SK-N-SH (cell line): ENCODE measurements at regions not wholly inside any gene's neighbourhood (a gene's known extent, or its start where the extent isn't known, plus 50 kb on each side); places are given as distances from the start of the nearest gene placed in this dataset.
"Not testable (repeated sequence)": the region's sequence is repeated elsewhere in the genome, so short reads cannot be mapped to it uniquely, and the experiment has no call there.

Experiments
- CTCF ChIA-PET: fragments of 300-600, 350-600 bp; formaldehyde crosslinking; extraction: SDS; loops from one replicate; lab custom pipeline; 2021; lab: Yijun Ruan, JAX
- POLR2A ChIA-PET: fragments of 350-600 bp; sonication (Branson Sonifier 250); formaldehyde crosslinking; extraction: SDS; loops from one replicate; lab custom pipeline; 2020; ENCODE audit warnings: antibody characterized with exemption, inconsistent platforms; lab: Yijun Ruan, JAX
- DNase-seq: peaks from one replicate; pipeline ENCODE4 v3.0.0; 2012
- H2AFZ ChIP-seq: fragments of 200-600 bp; sonication (generic); 2 replicates; pipeline ENCODE4 v1.8.1; 2016; ENCODE audit warnings: antibody characterized with exemption, mild to moderate bottlenecking, low read depth
- H3F3A ChIP-seq: fragments of 200-600 bp; sonication (generic); replicated peaks from 2 replicates; pipeline ENCODE3; 2016; ENCODE audit warnings: antibody characterized with exemption, mild to moderate bottlenecking; ENCODE audit not compliant: insufficient read depth
- H3K27ac ChIP-seq, 2 experiments: fragments of 200-500 bp in 1 of 2; fragments of 200-600 bp in 1 of 2; sonication (Bioruptor generic) in 1 of 2; sonication (generic), shearing (Covaris generic) in 1 of 2; 2 replicates each; pipeline versions ENCODE4 v1.5.1 to v1.6.1; 2014 to 2016; ENCODE audit warnings: low read depth in 2 of 2, inconsistent platforms in 1 of 2, low read length in 1 of 2, mild to moderate bottlenecking in 1 of 2, mixed read lengths in 1 of 2
- H3K27me3 ChIP-seq: fragments of 200-600 bp; sonication (generic), shearing (Covaris generic); 2 replicates; pipeline ENCODE4 v1.6.1; 2016; ENCODE audit warnings: mixed run types; ENCODE audit not compliant: insufficient read depth
- H3K36me3 ChIP-seq, 2 experiments: fragments of 200-500 bp in 1 of 2; fragments of 200-600 bp in 1 of 2; sonication (Bioruptor generic) in 1 of 2; sonication (generic) in 1 of 2; replicated peaks in 1 of 2; 2 replicates each; pipeline versions ENCODE3 to v1.5.1; 2014 to 2016; ENCODE audit warnings: low read length in 1 of 2, mild to moderate bottlenecking in 1 of 2; ENCODE audit not compliant: insufficient read depth in 2 of 2, control insufficient read depth in 1 of 2
- H3K4me1 ChIP-seq, 2 experiments: fragments of 200-500 bp in 1 of 2; fragments of 200-600 bp in 1 of 2; sonication (Bioruptor generic) in 1 of 2; sonication (generic), shearing (Covaris generic) in 1 of 2; 2 replicates each; pipeline versions ENCODE4 v1.5.1 to v1.6.1; 2014 to 2016; ENCODE audit warnings: low read depth in 1 of 2, low read length in 1 of 2, mixed run types in 1 of 2; ENCODE audit not compliant: insufficient read depth in 2 of 2, control insufficient read depth in 1 of 2
- H3K4me2 ChIP-seq: fragments of 200-600 bp; sonication (generic), shearing (Covaris generic); 2 replicates; pipeline ENCODE4 v1.6.1; 2017; ENCODE audit warnings: mixed run types
- H3K4me3 ChIP-seq, 2 experiments: fragments of 200-500 bp in 1 of 2; fragments of 200-600 bp in 1 of 2; sonication (Bioruptor generic) in 1 of 2; sonication (generic), shearing (Covaris generic) in 1 of 2; 2 replicates each; pipeline versions ENCODE4 v1.5.1 to v1.8.1; 2014 to 2016; ENCODE audit warnings: low read depth in 2 of 2, inconsistent platforms in 1 of 2, low read length in 1 of 2, mild to moderate bottlenecking in 1 of 2, mixed read lengths in 1 of 2, moderate library complexity in 1 of 2
- H3K79me2 ChIP-seq: fragments of 200-600 bp; sonication (generic); 2 replicates; pipeline ENCODE4 v1.8.1; 2017; ENCODE audit warnings: mild to moderate bottlenecking; ENCODE audit not compliant: insufficient read depth
- H3K9ac ChIP-seq: fragments of 200-600 bp; sonication (generic); 2 replicates; pipeline ENCODE4 v1.6.1; 2017; ENCODE audit warnings: mixed run types
- H3K9me2 ChIP-seq: fragments of 200-600 bp; sonication (generic); 2 replicates; pipeline ENCODE4 v1.6.1; 2017; ENCODE audit warnings: mixed run types
- H3K9me3 ChIP-seq: fragments of 200-600 bp; sonication (generic); 2 replicates; pipeline ENCODE4 v1.6.1; 2017; ENCODE audit warnings: mixed run types, mild to moderate bottlenecking, moderate library complexity
- H4K20me1 ChIP-seq: fragments of 200-600 bp; sonication (generic); 2 replicates; pipeline ENCODE4 v1.6.1; 2017; ENCODE audit warnings: mild to moderate bottlenecking, mixed run types; ENCODE audit not compliant: insufficient read depth
- ELF1 ChIP-seq: IDR thresholded peaks from 2 replicates; pipeline ENCODE4 v1.4.0; 2012
- EP300 ChIP-seq, 2 experiments: IDR thresholded peaks; 2 replicates each; pipeline versions ENCODE4 v1.4.0 to v1.6.1; 2012; ENCODE audit warnings: borderline replicate concordance in 1 of 2, low read depth in 1 of 2, low read length in 1 of 2
- FOSL2 ChIP-seq: IDR thresholded peaks from 2 replicates; pipeline ENCODE4 v1.4.0; 2012; ENCODE audit warnings: low read depth, mild to moderate bottlenecking, moderate library complexity, borderline replicate concordance
- FOXM1 ChIP-seq: IDR thresholded peaks from 2 replicates; pipeline ENCODE4 v1.4.0; 2012; ENCODE audit warnings: low read depth, mild to moderate bottlenecking
- JUND ChIP-seq: IDR thresholded peaks from 2 replicates; pipeline ENCODE4 v1.4.0; 2012
- NFIC ChIP-seq: IDR thresholded peaks from 2 replicates; pipeline ENCODE4 v1.4.0; 2012; ENCODE audit warnings: borderline replicate concordance
- NRF1 ChIP-seq: IDR thresholded peaks from 2 replicates; pipeline ENCODE4 v1.6.1; 2012; ENCODE audit warnings: low read depth, mild to moderate bottlenecking, low read length
- RAD21 ChIP-seq: IDR thresholded peaks from 2 replicates; pipeline ENCODE4 v1.6.1; 2012; ENCODE audit warnings: mild to moderate bottlenecking, low read length
- RFX5 ChIP-seq: IDR thresholded peaks from 2 replicates; pipeline ENCODE4 v1.6.1; 2012; ENCODE audit warnings: mild to moderate bottlenecking, improper control_type of control experiment, low read length
- RXRA ChIP-seq: IDR thresholded peaks from 2 replicates; pipeline ENCODE4 v1.4.0; 2012; ENCODE audit warnings: low read depth, mild to moderate bottlenecking, borderline replicate concordance
- SIN3A ChIP-seq: IDR thresholded peaks from 2 replicates; pipeline ENCODE4 v1.6.1; 2012; ENCODE audit warnings: low read depth, mild to moderate bottlenecking, low read length, moderate library complexity, borderline replicate concordance
- SMC3 ChIP-seq: IDR thresholded peaks from 2 replicates; pipeline ENCODE4 v1.6.1; 2012; ENCODE audit warnings: low read depth, low read length, improper control_type of control experiment
- TCF12 ChIP-seq: IDR thresholded peaks from 2 replicates; pipeline ENCODE4 v1.4.0; 2012
- TEAD4 ChIP-seq: IDR thresholded peaks from 2 replicates; pipeline ENCODE4 v1.4.0; 2012; ENCODE audit warnings: mild to moderate bottlenecking, borderline replicate concordance; ENCODE audit not compliant: insufficient read depth
- WGBS: methylation state at CpG from one replicate; pipeline ENCODE4 v1.1.6; 2017; ENCODE audit warnings: low lambda C conversion rate; 5-methylcytosine and 5-hydroxymethylcytosine counted together
- TF ChIP-seq, protein P1 (sequence below): IDR thresholded peaks from 2 replicates; pipeline ENCODE4 v1.4.0; 2012; ENCODE audit warnings: low read depth, borderline replicate concordance
- TF ChIP-seq, protein P2 (sequence below): fragments of 150-350 bp; IDR thresholded peaks from 2 replicates; pipeline ENCODE4 v1.6.1; 2016; ENCODE audit warnings: mild to moderate bottlenecking, low read depth, low read length
- TF ChIP-seq, protein P3 (sequence below): IDR thresholded peaks from 2 replicates; pipeline ENCODE4 v1.6.1; 2012; ENCODE audit warnings: mild to moderate bottlenecking, low read depth, low read length, moderate library complexity
- TF ChIP-seq, protein P4 (sequence below): IDR thresholded peaks from 2 replicates; pipeline ENCODE4 v1.4.0; 2012; ENCODE audit warnings: low read depth

DNA sequence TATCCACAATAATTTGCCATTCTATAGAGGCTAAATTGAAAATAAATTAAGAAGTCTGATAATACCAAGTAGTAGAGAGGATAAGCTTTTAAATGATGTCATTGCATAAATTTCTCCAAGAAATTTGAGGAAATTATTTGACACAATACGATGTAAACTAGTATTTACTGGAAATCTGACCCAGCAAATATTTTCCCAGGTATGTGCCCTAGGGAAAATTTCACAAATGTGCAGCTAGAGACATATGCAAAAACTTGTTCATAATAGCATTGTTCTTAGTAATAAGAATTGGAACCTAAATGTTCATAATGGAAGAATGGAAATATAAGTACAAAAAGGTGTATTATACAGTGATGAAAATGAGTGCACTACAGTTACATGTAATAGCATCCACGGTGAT lies 888.8 kb upstream of the SOX11 start:
- Histone ChIP-seq H3K4me2 (no peak overlapping the region), H3K4me3 (no peak overlapping the region), H2AFZ (no peak overlapping the region), H3K36me3 (no peaks in the 10 kb centered on the region), H3K9me3 (peaks cover 20% of the 10 kb centered on the region), H3K4me1 (no peaks in the 10 kb centered on the region), H3K79me2 (no peaks in the 10 kb centered on the region), H3K27ac (no peak overlapping the region), H3F3A (no peaks in the 10 kb centered on the region), H3K9me2 (no peaks in the 10 kb centered on the region; the same call in 1 of the 2 replicates), H3K9ac (no peak overlapping the region), H4K20me1 (no peaks in the 10 kb centered on the region), H3K27me3 (no peaks in the 10 kb centered on the region)
- ChIA-PET POLR2A (no interaction called here), CTCF (interaction anchor here (1.0 kb wide), 1 partner anchor 418 kb away, joined by 3 read pairs; no protein-coding TSS in a partner anchor)
- no peak for DNase-seq
- TF ChIP-seq, protein P1, sequence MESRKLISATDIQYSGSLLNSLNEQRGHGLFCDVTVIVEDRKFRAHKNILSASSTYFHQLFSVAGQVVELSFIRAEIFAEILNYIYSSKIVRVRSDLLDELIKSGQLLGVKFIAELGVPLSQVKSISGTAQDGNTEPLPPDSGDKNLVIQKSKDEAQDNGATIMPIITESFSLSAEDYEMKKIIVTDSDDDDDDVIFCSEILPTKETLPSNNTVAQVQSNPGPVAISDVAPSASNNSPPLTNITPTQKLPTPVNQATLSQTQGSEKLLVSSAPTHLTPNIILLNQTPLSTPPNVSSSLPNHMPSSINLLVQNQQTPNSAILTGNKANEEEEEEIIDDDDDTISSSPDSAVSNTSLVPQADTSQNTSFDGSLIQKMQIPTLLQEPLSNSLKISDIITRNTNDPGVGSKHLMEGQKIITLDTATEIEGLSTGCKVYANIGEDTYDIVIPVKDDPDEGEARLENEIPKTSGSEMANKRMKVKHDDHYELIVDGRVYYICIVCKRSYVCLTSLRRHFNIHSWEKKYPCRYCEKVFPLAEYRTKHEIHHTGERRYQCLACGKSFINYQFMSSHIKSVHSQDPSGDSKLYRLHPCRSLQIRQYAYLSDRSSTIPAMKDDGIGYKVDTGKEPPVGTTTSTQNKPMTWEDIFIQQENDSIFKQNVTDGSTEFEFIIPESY, result no peak
- no peak for TF ChIP-seq TEAD4
- TF ChIP-seq NRF1, result no peak
- TF ChIP-seq SMC3, result no peak
- TF ChIP-seq ELF1, result no peak
- 15% methylated on average over 2 of the region's 2 CpGs for WGBS

GRCh38 chr2:4814137-4814536 lies 878.0 kb upstream of the SOX11 start:
- H3K4me1 ChIP-seq, H3K36me3 ChIP-seq: not testable (repeated sequence)

GRCh38 chr2:4827836-4828235 lies 864.3 kb upstream of the SOX11 start:
- H3K9me3 ChIP-seq, result no peaks in the 10 kb centered on the region; the same call in 1 of the 2 replicates
- ChIA-PET POLR2A (no interaction called here), CTCF (no interaction called here)
- DNase-seq, result no peak
- no peak overlapping the region for H3K9ac ChIP-seq
- H4K20me1 ChIP-seq, result no peaks in the 10 kb centered on the region
- H3K4me1 ChIP-seq, result no peaks in the 10 kb centered on the region
- no peaks in the 10 kb centered on the region for H3K36me3 ChIP-seq
- H3K4me3 ChIP-seq, result no peak overlapping the region
- no peaks in the 10 kb centered on the region for H3K79me2 ChIP-seq
- H3F3A ChIP-seq, result no peaks in the 10 kb centered on the region
- no peak overlapping the region for H3K4me2 ChIP-seq
- no peak overlapping the region for H3K27ac ChIP-seq
- H2AFZ ChIP-seq, result no peak overlapping the region
- no peaks in the 10 kb centered on the region for H3K9me2 ChIP-seq
- 17% methylated on average over 3 of the region's 3 CpGs for WGBS
- no peaks in the 10 kb centered on the region for H3K27me3 ChIP-seq
- TF ChIP-seq FOSL2 (no peak), RFX5 (no peak), TCF12 (no peak), EP300 (IDR thresholded peaks at IDR 0.05; ENCODE audit: borderline replicate concordance in 1 of 2, low read depth in 1 of 2, low read length in 1 of 2) (no peak), SMC3 (no peak), RXRA (no peak), FOXM1 (no peak), RAD21 (no peak), SIN3A (no peak), JUND (no peak), NFIC (no peak)
- TF ChIP-seq, protein P2, sequence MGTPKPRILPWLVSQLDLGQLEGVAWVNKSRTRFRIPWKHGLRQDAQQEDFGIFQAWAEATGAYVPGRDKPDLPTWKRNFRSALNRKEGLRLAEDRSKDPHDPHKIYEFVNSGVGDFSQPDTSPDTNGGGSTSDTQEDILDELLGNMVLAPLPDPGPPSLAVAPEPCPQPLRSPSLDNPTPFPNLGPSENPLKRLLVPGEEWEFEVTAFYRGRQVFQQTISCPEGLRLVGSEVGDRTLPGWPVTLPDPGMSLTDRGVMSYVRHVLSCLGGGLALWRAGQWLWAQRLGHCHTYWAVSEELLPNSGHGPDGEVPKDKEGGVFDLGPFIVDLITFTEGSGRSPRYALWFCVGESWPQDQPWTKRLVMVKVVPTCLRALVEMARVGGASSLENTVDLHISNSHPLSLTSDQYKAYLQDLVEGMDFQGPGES, result no peak
- TF ChIP-seq, protein P3, sequence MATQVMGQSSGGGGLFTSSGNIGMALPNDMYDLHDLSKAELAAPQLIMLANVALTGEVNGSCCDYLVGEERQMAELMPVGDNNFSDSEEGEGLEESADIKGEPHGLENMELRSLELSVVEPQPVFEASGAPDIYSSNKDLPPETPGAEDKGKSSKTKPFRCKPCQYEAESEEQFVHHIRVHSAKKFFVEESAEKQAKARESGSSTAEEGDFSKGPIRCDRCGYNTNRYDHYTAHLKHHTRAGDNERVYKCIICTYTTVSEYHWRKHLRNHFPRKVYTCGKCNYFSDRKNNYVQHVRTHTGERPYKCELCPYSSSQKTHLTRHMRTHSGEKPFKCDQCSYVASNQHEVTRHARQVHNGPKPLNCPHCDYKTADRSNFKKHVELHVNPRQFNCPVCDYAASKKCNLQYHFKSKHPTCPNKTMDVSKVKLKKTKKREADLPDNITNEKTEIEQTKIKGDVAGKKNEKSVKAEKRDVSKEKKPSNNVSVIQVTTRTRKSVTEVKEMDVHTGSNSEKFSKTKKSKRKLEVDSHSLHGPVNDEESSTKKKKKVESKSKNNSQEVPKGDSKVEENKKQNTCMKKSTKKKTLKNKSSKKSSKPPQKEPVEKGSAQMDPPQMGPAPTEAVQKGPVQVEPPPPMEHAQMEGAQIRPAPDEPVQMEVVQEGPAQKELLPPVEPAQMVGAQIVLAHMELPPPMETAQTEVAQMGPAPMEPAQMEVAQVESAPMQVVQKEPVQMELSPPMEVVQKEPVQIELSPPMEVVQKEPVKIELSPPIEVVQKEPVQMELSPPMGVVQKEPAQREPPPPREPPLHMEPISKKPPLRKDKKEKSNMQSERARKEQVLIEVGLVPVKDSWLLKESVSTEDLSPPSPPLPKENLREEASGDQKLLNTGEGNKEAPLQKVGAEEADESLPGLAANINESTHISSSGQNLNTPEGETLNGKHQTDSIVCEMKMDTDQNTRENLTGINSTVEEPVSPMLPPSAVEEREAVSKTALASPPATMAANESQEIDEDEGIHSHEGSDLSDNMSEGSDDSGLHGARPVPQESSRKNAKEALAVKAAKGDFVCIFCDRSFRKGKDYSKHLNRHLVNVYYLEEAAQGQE, result no peak
- TF ChIP-seq, protein P4, sequence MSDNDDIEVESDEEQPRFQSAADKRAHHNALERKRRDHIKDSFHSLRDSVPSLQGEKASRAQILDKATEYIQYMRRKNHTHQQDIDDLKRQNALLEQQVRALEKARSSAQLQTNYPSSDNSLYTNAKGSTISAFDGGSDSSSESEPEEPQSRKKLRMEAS, result no peak

More at GRCh38 chr2:4814137-4814536, 878.0 kb upstream of the SOX11 start:
- H4K20me1 ChIP-seq, CTCF ChIA-PET, H3K27me3 ChIP-seq, H3K4me2 ChIP-seq, H3F3A ChIP-seq, H3K79me2 ChIP-seq, DNase-seq, H3K9me3 ChIP-seq, POLR2A ChIA-PET, H3K4me3 ChIP-seq, H3K27ac ChIP-seq, H3K9ac ChIP-seq, H3K9me2 ChIP-seq, H2AFZ ChIP-seq: not testable (repeated sequence)
